ENCODE measurements at regions not wholly inside any gene's neighbourhood (a gene's known extent, or its start where the extent isn't known, plus 50 kb on each side); places are given as distances from the start of the nearest gene placed in this dataset.

DNA sequence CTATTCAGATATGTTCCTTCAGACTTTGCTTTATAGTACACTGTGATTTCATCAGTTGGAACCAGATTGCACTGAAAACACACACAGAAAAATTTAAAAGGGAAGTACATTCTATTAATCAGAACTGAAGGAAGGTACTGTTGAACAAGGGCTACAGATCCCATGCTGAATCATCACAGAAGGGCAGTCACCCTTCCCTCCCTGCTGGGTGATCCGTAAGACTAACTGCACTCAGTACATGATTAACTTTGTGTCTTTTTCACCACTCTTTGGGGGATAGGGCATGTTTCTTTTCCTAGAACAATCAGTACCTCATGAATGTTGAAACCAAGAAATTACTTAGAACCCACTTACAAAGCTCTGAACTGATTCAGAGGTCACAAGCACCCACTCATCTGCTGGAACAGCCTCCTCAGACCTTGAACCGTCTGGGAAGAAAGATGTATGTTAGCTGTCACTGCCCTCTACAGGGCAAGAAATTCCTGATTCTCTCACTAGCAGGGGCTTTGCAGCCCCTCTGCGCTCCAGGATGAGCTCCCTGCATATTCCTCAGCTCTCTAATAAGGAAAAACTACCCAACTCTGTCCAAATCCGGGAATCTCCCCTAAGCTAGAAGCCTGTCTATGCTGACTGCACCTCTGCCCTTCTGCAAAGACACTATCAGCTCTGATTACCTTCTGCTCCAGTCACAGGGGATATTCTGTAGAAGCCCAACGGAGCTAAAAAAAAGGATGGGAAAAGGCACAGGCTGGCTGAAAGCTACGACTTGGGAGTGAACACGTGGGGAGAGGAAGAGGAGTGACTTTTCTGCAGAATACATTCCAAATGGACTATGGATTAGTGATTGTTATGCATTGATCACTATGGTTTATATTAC is 51.0 kb downstream of the IARS1 start:
- TF ChIP-seq, protein P1, sequence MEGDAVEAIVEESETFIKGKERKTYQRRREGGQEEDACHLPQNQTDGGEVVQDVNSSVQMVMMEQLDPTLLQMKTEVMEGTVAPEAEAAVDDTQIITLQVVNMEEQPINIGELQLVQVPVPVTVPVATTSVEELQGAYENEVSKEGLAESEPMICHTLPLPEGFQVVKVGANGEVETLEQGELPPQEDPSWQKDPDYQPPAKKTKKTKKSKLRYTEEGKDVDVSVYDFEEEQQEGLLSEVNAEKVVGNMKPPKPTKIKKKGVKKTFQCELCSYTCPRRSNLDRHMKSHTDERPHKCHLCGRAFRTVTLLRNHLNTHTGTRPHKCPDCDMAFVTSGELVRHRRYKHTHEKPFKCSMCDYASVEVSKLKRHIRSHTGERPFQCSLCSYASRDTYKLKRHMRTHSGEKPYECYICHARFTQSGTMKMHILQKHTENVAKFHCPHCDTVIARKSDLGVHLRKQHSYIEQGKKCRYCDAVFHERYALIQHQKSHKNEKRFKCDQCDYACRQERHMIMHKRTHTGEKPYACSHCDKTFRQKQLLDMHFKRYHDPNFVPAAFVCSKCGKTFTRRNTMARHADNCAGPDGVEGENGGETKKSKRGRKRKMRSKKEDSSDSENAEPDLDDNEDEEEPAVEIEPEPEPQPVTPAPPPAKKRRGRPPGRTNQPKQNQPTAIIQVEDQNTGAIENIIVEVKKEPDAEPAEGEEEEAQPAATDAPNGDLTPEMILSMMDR (IDR thresholded peaks at IDR 0.05): peak in 2 of 3 donors; percentile 40 to 63
- no peak for TF ChIP-seq POLR2A (IDR thresholded peaks at IDR 0.05)
- no peak overlapping the region for H3K4me3 ChIP-seq
- WGBS, 3 donors: 27 to 34% (median 27%) methylated on average over 7 of the region's 7 CpGs
- no peaks in the 10 kb centered on the region for H3K4me1 ChIP-seq (ENCODE audit: insufficient read depth)
- intact Hi-C loops (cut with DNase I): loop anchor here (1.0 to 10.0 kb wide), 4 partner anchors 100 to 108 kb away; no protein-coding TSS in a partner anchor
- no peak overlapping the region for H3K27ac ChIP-seq
- DNase-seq: peak in 2 of 5 donors; percentile 26 to 39
- no peaks in the 10 kb centered on the region for H3K36me3 ChIP-seq
- no peaks in the 10 kb centered on the region for H3K27me3 ChIP-seq
- no peaks in the 10 kb centered on the region for H3K9me3 ChIP-seq

DNA sequence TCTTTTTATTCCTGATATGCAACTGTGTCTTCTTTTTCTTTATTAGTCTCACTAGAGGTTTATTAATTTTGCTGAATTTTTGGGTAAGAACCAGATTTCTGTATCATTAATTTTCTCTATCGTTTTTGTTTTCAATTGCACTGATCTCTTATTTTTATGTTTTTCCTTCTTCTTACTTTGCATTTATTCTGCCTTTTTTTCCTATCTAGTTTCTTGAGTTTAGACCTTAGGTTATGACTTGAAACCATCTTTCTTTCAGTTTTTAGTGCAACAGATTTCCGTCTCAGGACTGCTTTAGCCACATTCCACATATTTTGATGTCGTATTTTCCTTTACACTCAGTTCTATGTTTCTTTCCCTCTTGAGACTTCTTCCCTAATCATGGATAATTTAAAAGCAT is 56.6 kb downstream of the IARS1 start:
- no peak for DNase-seq
- intact Hi-C loops (cut with DNase I): no loop called here
- TF ChIP-seq, protein P1 (IDR thresholded peaks at IDR 0.05): no peak
- no peak for TF ChIP-seq EP300 (IDR thresholded peaks at IDR 0.05)
- TF ChIP-seq POLR2A (IDR thresholded peaks at IDR 0.05): no peak
- Histone ChIP-seq H3K9me3 (no peaks in the 10 kb centered on the region), H3K4me3 (no peak overlapping the region), H3K27me3 (no peaks in the 10 kb centered on the region), H3K36me3 (no peaks in the 10 kb centered on the region), H3K27ac (no peak overlapping the region), H3K4me1 (ENCODE audit: insufficient read depth) (no peaks in the 10 kb centered on the region)
- WGBS, 3 donors: 88 to 92% (median 92%) methylated on average over 3 of the region's 3 CpGs

DNA sequence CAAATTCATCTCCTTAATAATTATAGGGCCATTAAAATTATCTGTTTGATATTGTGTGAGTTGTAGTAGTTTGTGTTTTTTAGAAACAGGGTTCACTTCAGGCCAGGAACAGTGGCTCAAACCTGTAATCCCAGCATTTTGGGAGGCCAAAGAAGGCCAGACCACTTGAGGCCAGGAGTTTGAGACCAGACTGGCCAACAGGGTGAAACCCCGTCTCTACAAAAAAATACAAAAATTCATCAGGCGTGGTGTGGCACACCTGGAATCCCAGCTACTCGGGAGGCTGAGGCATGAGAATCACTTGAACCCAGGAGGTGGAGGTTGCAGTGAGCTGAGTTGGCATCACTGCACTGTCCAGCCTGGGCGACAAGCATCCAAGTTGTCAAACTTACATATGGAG is 57.0 kb downstream of the IARS1 start:
- Histone ChIP-seq H3K9me3 (no peaks in the 10 kb centered on the region), H3K4me3 (no peak overlapping the region), H3K27me3 (no peaks in the 10 kb centered on the region), H3K4me1 (ENCODE audit: insufficient read depth) (no peaks in the 10 kb centered on the region), H3K36me3 (no peaks in the 10 kb centered on the region), H3K27ac (no peak overlapping the region)
- 83 to 98% (median 88%) methylated on average over 4 of the region's 4 CpGs for WGBS, 3 donors
- DNase-seq: no peak
- TF ChIP-seq, protein P1 (IDR thresholded peaks at IDR 0.05): no peak
- no peak for TF ChIP-seq EP300 (IDR thresholded peaks at IDR 0.05)
- no peak for TF ChIP-seq POLR2A (IDR thresholded peaks at IDR 0.05)
- intact Hi-C loops (cut with DNase I): no loop called here

DNA sequence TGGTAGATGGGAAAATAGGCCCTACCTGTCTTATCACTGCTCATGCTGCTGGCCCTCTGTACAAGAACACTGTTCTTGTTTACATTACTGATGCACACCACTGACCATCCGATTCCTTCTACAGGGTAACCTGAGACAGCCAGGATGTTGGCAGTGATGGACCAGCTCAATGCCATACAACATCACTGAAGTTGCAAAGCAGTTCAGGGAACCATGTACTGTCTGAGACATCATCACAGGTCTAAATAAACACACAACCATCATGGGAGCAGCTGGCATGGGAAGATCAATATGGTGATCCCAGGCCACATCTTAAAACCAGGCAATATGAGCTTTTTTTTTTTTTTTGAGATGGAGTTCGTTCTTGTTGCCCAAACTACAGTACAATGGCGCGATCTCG is 59.0 kb downstream of the IARS1 start:
- Histone ChIP-seq H3K27me3 (no peaks in the 10 kb centered on the region), H3K27ac (no peak overlapping the region), H3K4me1 (ENCODE audit: insufficient read depth) (no peaks in the 10 kb centered on the region), H3K9me3 (no peaks in the 10 kb centered on the region), H3K4me3 (no peak overlapping the region), H3K36me3 (no peaks in the 10 kb centered on the region)
- 84 to 97% (median 87%) methylated on average over 5 of the region's 5 CpGs for WGBS, 3 donors
- TF ChIP-seq POLR2A (IDR thresholded peaks at IDR 0.05) (no peak), EP300 (IDR thresholded peaks at IDR 0.05) (no peak)
- TF ChIP-seq, protein P1 (IDR thresholded peaks at IDR 0.05): no peak
- intact Hi-C loops (cut with DNase I): no loop called here
- no peak for DNase-seq

Measured in ovary (tissue), 7 donors.